ENCODE measurements at regions not wholly inside any gene's neighbourhood (a gene's known extent, or its start where the extent isn't known, plus 50 kb on each side); places are given as distances from the start of the nearest gene placed in this dataset.
"Not testable (repeated sequence)": the region's sequence is repeated elsewhere in the genome, so short reads cannot be mapped to it uniquely, and the experiment has no call there.

DNA sequence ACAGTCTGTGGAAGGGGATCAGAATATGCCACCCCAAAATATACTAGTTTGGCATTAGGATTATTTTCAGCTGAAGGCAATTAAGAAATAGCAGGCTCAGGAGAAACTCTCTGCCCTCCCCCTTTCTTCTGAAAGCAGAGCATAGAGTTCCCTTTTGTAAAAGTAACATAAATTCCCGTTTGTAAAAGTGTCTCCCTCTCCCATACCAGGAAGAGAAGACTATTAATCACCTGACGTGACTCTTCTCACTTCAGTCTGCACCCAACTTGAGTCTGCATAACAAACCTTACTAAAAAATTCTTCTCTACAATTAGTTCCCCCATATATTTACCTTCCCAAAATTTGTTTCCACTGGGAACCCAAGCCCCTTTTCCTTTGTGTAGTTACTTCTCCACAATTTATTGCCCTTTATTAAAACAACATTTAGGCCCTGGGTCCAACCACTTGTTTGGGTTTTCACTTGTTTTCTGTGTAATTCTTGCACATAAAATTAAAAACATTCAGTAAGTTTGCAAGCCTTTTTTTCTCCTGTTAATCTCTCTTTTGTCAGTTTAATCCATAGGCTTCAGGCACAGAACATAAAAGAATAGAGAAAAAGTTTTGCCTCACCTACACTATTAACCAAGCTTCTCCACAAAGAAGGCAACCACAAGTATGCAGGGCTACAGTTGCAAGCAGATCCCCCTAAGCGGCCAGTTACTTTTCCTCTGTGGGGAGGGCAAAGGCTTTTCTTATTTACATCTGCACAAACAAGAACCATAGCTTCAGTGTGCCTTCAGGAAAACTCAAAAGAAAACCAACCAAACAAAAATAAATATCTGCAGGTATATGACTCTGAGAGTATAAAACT, 73.8 kb upstream of the EPCAM start:
- no peak for DNase-seq

DNA sequence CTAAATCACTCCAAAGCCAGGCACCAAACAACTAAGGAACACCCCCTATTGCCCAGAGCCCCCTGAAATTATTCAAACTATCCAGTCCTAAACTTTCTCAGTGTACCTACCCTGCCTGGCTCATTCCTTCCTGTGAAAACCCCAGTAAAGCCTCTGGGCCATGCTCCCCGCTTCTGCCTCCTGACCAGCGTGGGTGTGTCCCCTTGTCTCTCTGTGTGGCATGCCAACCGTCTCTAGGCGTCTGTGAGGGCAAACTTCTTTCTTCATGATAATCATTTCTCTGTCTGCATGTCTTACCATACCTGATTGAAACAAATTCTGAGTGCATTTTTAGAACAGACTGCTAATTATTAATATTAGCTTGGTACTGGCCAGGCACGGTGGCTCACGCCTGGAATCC, 75.1 kb upstream of the EPCAM start:
- no peak for DNase-seq

DNA sequence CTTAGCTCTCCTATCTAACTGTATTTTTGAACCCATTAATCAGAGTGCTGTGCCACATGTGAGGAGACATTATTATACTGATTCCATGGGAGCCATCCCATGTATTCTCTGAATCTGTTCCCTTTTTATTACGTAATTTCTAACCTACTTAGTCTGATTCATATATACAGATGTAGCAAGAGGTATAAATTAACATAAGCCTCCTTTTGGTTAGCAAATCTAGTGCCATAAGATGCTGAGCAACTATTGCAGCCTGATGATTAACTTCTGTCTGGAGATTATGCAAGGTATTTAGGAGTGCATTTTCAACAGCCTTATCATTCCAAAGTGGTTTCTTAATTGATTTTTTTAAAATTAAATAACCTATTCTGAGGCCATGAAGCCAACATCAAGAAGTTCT, 80.2 kb upstream of the EPCAM start:
- peak; percentile 38 for DNase-seq

DNA sequence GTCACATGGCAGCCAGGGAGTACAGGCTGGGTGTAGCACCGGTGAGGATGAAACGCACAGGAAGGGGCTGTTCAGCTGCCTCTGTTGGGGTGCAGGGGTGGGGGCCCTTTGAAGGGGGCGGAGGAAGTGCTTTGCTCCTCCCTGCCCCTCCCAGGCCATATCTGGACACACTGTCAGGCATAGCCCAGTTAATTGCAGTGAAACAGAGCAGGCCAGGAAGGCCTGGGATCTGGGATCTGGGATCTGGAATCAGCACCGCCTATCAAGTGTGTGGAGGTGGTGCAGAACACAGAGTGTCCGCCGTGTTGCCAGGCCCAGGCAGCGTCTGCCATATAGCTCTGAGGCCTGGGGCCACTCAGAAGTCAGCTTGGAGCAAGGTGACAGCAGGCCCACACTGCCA, 85.5 kb upstream of the EPCAM start:
- no peak for DNase-seq

DNA sequence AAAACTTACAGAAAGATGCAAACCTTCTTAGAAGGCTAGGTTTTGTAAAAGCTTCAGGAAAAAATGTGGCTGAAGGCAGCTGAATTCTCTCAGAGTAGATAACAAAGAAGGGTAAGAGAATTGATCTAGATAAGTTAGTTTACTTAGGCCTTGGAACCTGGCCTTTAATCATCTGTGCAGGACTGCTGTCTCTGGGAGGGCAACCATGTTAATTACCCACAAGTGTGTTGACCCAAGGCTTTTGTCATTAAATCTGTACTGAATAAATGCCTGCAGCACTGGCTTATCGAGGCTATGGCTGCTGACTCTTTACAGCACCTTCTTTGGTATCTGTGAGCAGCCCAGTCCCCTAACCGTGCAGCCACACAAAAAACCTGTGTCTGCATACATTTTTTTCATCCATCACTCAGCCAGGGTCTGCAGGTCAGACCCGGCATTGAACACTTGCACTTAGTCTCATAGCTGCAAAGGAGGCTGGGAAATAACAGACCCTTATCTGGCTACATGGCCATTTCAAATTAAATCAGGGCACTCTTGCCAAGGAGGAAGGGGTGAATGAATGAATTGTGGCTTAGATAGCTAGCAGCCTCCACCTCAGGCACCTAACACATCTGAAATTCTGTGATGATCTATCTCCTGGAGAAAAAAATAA, 86.4 kb upstream of the EPCAM start:
- DNase-seq = no peak

DNA sequence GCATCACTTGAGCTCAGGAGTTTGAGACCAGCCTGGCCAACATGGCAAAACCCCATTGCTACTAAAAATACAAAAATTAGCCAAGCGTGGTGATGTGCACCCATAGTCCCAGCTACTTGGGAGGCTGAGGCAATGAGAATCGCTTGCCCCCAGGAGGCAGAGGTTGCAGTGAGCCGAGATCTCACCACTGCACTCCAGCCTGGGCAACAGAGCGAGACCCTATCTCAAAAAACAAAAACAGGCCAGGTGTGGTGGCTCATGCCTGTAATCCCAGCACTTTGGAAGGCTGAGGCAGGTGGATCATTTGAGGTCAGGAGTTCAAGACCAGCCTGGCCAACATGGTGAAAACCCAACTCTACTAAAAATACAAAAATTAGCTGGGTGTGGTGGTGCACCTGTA, 89.6 kb upstream of the EPCAM start:
- not testable (repeated sequence) for DNase-seq

DNA sequence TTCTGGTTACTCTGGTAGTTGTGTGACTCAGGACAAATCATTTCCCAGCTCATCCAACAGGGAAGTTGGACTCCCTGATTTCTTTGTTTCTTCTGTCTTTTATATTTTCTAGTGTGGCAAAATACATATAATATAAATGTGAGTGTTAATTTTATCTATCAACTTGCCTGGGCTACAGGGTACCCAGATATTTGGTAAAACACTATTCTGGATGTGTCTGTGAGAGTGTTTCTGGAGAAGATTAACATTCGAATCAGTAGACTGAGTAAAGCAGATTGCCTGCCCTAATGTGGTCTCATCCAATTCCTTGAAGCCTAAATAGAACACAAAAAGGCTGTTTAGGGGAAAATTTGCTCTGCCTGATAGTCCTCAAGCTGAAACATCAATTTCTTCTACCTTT, 91.1 kb upstream of the EPCAM start:
- DNase-seq = no peak

DNA sequence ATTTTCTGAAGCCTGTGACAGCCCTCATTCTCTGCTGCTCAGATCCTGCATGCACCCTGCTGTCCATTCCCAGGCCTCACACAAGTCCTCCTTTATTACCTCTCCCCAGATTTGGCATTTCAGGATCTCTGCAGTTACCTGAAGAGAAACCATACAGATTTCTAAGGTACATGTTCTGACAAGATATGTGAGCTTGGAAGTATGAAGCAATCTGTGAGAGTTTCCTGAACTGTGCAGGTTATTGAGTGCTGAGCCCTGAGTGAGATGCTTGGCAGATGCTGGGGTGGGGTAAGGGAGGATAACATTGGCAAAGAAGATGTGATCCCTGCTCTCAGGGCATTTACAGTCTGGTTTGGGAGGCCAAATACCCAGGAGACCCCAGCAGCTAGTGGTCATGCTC, 91.9 kb upstream of the EPCAM start:
- DNase-seq = no peak

DNA sequence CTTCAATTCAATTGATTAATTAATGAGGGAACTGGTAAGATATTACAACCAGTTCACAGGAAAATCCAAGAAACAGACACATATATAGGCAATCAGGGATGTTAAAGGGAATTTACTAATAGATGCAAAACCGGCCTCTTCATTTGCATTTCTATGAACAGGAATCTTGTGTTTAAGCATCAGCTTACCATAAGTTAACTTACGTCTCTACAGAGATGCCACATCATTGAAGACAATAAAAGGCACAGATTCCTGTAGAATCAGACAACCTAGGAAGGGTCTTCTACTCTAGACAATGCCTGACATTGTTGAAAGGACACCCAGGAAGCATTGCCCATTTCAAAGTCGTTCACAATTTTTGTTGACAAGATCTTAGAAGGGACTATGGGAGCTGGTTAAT, 93.0 kb upstream of the EPCAM start:
- DNase-seq = no peak

DNA sequence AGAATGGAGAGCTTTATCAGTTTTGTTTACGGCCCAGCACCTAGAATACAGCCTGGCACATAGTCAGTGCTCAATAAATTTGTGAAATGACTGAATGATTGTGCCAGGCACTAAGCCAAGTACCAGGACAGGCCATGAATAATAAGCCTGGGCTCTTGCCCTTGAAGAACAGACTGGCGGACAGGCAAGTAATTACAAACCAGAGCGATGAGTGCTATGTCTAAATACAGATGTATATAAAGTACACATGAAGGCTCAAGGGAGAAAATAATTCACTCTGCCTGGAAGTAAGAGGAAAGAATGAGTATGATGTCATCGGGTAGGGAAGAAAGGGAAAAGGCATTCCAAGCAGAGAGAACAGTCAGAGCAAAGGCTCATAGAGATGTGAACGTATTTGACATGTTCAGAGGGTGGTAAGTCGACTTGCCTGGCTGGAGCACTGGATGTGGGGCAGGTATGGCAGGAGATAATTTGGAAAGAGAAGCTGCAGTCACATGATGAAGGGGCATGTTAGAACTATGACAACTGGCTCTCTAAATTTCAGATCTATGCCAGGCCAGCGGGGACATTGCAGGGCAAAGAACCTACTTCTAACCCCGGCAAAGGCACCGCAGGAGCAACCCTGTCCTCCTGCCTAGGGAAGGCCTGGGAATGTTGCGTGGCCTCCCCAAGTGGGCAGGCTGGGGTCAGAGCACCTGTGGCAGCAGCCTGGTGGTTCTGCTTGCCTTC, 94.9 kb upstream of the EPCAM start:
- no peak for DNase-seq

DNA sequence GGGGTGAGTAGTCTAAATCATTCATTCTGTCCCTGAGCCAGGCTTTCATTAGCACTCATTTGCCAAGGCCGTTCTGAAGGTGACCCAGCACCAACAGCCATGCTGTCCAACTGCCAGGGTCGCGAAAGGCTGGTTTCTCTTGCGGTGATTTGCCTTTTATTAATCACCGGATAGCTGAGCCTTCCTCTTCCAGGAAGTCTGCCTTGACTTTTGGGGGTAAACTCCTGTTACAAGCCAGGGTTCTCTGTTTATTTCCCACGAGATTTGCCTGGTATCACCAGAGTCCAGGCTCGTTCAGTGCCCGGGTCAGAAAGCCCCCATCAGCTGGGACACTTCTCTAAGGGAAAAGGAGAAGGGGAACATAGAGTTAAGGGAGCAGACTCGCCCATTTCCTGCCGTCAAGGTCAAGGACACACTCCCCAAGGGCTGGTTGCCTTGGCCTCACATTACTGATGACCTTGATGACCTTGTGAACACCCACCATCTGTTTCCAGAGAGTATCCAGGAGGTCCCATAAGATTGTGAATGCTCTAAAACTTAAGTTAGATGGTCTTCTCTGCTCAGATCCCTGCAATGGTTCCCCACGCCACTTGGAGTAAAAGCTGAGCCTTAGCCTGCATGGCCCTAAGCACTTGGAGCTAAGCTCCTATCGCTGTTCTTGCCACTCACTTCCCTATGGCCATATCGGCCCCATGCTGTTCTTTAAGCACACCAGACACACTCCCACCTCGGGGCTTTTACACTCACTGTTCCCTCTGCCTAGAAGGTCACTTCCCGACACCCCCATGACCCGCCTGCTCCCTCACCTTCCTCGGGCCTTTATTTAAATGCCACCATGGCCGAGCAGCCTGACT, 96.0 kb upstream of the EPCAM start:
- DNase-seq = no peak

DNA sequence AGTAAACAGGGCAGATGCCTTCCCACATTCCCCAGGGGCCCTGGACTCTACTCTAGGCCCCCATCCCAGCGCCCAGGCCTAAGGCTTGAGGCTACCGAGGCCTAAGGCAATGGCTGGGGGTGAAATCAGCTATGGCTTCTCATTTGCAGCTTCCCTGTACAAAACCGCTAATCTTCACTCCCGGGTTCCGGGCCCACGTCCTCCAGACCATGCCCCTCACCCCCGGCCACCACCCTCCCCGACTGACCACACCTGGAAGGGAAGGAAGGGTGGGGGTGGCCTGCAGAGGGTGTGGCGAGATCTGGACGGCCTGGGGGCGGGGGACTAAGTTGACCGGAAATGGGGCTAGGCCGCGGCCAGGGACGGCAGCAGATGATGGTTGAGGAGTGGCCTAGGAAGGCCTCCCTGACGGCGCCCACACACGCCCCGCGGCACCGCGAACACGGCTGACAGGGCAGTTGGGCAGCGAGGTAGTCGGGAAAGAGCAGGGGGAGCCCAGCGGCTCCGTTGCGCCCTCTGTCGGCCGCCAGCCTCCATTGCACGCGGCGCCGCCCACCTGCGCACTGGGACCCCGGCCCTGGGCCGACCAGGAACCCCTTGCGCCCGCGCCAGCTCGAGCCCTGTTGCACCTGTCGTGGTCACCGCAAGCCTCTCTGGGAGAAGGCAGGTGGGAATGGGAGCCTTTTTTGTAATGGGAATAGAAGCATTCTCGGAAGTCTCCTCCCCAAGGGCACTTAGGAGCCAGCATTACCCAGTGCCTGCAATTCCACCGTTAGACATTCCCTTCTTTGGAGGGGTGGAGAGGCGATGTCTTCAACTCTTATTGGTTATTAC, 95.9 kb upstream of the CALM2 start:
- DNase-seq = peak; percentile 45

DNA sequence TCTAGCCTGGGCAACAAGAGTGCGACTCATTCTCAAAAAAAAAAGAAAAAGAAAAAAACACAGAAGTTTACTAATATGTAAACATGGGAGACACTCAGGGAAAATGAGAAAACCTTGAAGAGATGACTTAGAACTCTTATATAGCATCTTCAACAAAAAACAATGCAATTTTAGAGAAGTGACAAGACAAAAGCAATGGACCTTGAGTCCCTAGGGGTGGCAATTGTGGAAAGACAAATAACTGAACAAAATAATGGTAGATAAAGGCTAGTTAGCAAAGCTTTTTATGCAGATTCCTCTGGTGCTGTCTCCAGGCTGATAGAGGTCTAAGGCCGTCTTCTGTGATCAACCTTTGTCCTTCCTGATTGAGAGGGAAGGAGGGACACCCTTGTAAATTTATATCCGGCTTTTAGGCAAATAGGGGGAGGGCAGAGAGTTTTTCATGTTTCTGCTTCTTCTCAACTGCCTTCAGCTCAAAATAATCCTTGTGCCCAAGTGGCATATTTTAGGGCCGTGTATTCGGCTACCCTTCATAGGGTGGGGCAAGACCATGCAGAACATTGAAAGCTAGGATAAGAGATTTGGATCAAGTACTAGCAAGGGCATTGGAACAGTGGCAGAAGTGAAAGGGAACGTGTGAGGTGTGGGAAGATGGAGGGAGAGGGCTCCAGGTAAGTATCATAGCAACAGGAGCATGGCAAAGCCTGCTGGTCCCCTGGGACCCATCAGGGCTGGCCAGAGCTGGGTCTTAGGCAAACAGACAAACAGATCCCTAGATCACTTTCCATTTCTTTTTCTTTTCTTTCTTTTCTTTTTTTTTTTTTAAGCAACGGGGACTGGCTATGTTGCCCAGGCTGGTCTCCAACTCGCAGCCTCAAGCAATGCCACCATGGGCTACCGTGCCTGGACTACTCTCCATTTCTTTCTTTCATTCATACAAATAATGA, 95.0 kb upstream of the CALM2 start:
- no peak for DNase-seq

DNA sequence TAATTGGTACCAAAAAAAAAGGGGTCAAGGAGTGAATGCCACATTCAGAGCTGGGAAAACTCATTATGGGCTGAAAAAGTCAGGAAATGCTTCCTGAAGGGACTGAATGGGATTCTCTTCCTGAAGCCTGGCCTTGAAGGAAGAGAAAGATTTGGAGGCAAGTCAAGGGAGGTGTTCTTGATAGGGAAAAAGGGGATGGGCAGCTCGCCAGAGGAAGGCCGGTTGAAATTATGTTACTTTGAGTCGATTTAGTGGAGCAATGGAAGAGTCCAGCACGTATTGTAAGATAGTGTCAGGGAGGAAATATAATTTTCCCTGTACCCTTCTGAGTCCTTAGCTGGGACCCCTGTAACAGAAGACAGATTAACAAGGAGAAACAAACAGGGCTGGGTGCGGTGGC, 94.1 kb upstream of the CALM2 start:
- DNase-seq = no peak

DNA sequence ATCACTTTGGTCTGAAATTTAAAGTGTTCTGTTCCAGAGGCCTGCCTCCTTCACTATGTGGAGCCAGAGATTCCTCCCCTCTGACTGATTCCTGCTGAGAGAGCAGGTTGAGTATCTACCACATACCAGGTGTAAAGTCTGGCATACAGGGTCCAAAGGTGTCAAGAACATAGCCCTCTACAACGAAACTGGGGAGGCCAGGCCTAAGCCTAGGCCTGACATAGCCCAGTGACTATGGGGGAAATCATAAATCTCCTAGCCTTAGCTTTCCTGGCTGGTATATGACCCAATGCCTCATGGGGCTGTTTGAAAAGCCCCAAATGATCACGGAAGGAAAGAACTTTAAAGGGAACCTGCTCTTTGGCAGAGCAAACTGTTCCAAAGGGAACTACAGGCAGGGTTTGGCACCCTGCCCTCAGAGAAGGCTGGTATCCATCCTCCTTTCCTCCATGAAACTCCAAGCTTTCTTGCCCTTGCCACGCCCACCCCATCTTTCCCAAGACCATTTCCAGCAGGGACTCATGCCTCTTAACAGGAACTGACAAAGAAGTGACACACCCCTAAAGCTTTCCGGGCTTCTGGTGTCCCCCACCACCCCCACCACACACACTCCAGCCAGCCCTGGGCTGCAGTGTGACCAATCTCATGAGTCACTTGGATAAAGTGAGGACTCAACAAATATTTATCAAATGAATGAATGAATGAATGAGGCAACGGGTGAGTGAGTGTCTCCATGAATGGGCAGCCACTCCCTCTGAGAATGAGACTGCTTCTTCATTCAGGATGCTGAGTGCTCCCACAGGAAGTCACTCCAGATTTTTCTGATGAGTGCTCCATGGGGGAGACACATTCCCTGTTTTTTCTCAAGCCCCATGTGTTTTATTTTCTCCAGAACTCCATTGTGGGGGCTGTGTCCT, 93.3 kb upstream of the CALM2 start:
- peak; percentile 95 for DNase-seq

DNA sequence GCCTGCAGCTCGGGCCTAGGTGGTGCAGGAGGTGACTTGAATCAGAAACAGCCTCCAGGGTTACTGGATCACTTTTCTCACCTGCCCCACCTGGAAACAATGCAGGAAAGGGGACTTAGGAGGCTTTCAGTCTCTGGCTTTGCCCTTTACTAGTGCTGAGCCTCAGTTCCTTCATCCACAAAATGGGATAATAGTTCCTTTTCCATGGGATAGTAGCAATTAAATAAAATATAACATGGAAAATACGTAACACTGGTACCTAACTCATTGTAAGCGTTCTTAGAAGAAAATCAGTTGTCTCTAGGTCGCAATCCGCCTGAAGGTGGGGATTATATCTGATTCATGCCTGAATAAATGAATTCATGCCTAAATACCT, 91.4 kb upstream of the CALM2 start:
- no peak for DNase-seq

DNA sequence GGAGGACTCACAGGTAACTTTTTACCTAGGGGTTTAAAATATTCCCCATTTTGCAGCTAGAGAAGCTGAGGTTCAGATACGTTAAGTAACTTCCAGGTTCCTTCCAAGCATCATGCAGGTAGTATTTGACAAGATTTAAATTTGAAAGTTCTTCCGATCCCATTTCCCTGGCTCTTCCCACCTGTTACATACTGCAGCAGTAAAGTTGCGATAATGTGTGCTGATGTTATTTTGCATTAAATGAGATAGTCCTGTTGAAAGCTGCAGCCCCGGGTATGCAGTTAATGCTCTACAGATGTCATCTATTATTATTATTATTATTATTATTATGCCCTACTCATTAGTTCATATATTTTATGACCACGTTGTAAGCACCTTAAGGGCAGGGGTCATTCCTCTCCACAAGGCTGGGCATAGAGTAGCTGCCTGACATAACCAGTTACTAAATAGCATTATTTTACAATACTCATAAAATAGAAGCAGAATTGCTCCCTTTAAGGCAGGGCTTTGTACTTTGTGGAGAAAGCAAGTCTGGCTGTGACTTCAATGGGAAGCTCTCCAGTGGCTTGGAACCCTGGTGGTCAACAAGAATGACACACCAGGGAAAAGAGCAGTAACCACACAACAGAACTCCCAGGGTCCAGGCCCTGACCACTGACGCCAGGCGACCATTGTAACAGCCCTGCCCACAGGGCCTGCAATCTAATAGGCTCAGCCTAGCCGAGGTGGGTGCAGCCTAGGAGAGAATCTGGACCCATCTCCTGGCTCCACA, 90.8 kb upstream of the CALM2 start:
- DNase-seq = no peak

DNA sequence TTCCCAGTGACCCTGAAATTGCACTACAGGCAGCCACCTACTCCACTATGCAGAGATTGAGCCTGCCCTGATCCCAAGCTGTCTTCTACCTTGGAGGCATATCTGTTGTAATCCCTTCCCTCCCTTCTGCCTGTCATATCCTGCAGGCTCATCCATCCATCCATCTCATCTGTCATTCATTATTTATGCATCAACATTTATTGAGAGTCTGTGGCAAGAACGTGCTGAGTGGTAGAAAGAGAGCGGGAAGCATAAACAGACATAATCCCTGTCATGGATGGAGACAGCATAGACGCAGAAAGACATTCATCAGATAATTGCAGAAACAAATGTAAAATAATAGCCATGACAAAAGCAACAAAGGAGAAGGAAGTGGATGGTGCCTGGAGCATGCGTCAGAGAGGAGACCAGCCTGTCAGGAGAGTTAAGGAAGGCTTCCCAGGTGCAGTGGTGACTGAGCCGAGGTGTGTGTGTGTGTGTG, 89.5 kb upstream of the CALM2 start:
- DNase-seq = no peak

DNA sequence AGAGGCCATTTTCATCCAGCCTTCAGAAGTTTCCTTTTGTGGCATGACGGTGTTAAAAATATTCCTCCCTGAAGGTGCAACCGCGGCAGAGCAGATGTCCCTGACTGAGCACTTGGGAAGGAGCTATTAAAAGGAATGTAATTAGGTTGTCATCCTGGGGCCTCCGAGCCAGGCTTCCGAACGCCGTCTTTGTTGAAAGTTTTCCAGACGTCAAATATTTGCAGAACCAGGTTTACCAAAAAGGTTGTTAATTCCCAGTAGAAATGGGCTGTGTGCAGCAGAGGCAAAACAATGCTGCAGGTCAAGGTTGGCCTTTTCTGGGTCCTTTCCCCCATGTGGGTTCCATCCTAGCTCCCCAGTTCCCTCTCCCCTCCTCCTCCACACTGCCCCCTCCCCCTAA, 88.8 kb upstream of the CALM2 start:
- DNase-seq = no peak
